ENCODE measurements at regions not wholly inside any gene's neighbourhood (a gene's known extent, or its start where the extent isn't known, plus 50 kb on each side); places are given as distances from the start of the nearest gene placed in this dataset.

- Histone ChIP-seq H4K20me1 (ENCODE audit: control insufficient read depth, insufficient read depth) (no peaks in the 10 kb centered on the region), H3K36me3 (ENCODE audit: control insufficient read depth in 2 of 2, insufficient read depth in 2 of 2, low read length in 1 of 2) (no peaks in the 10 kb centered on the region), H3K4me3 (no peak overlapping the region), H2AFZ (ENCODE audit: control insufficient read depth, low read depth, low read length) (no peak overlapping the region), H3K9me3 (replicated peaks; ENCODE audit: control insufficient read depth, insufficient read depth, low read length) (no peaks in the 10 kb centered on the region), H3K79me2 (ENCODE audit: control insufficient read depth, insufficient read depth, low read length) (no peaks in the 10 kb centered on the region), H3K27ac (ENCODE audit: control insufficient read depth, insufficient read depth) (no peak overlapping the region), H3K4me1 (ENCODE audit: control insufficient read depth, insufficient read depth, low read length) (no peaks in the 10 kb centered on the region), H3K27me3 (replicated peaks in 1 of 2; ENCODE audit: control insufficient read depth in 2 of 2, insufficient read depth in 2 of 2, low read length in 1 of 2) (peaks cover 0 to 3% of the 10 kb centered on the region in 2 experiments; a peak in 2 of 4 replicates), H3K9ac (ENCODE audit: control insufficient read depth, insufficient read depth, low read length) (no peak overlapping the region), H3K4me2 (ENCODE audit: control insufficient read depth, insufficient read depth) (no peak overlapping the region)
- in situ Hi-C loops (cut with MboI) (no loop called here), intact Hi-C loops (cut with micrococcal nuclease; ENCODE audit: unreplicated experiment) (no loop called here)
- ATAC-seq (no peak), FAIRE-seq (no peak), DNase-seq (ENCODE audit: low read depth, low spot score) (no peak)
- no TSS peak for BruUV-seq (replicated peaks)
- ChIA-PET POLR2A (no interaction called here), SMC1A (ENCODE audit: uncharacterized antibody, unreplicated experiment) (no interaction called here), RAD21 (ENCODE audit: unreplicated experiment) (no interaction called here), CTCF (no interaction called here)
- 17% methylated on average over 6 of the region's 6 CpGs for WGBS (ENCODE audit: insufficient coverage, insufficient replicate concordance, low lambda C conversion rate, missing lambda C conversion rate)
- TF ChIP-seq ZSCAN29 (IDR thresholded peaks at IDR 0.05): no peak
- no peak for TF ChIP-seq PKNOX1 (IDR thresholded peaks at IDR 0.05)
- no peak for TF ChIP-seq SMAD1 (IDR thresholded peaks at IDR 0.05; ENCODE audit: low read depth, partially characterized antibody)
- no peak for TF ChIP-seq PBX3 (IDR thresholded peaks at IDR 0.05; ENCODE audit: insufficient replicate concordance, low read depth, low read length)
- TF ChIP-seq NBN (IDR thresholded peaks at IDR 0.05): no peak
- TF ChIP-seq POU2F2 (IDR thresholded peaks at IDR 0.05; ENCODE audit: borderline replicate concordance, low read depth, low read length): no peak
- no peak for TF ChIP-seq FOXK2 (IDR thresholded peaks at IDR 0.05)
- no peak for TF ChIP-seq MEF2A (IDR thresholded peaks at IDR 0.05; ENCODE audit: insufficient read depth, low read depth, low read length)
Measured at GRCh38 chr7:35353481-35353880, 99.6 kb upstream of the TBX20 start.

All from GM12878 (cell line).